DMS79 (cell line): ENCODE measurements at regions not wholly inside any gene's neighbourhood (a gene's known extent, or its start where the extent isn't known, plus 50 kb on each side); places are given as distances from the start of the nearest gene placed in this dataset.
"Not testable (repeated sequence)": the region's sequence is repeated elsewhere in the genome, so short reads cannot be mapped to it uniquely, and the experiment has no call there.

Experiments
- DNase-seq: peaks from one replicate; lab custom pipeline; 2025; lab: John Stamatoyannopoulos, UW

DNA sequence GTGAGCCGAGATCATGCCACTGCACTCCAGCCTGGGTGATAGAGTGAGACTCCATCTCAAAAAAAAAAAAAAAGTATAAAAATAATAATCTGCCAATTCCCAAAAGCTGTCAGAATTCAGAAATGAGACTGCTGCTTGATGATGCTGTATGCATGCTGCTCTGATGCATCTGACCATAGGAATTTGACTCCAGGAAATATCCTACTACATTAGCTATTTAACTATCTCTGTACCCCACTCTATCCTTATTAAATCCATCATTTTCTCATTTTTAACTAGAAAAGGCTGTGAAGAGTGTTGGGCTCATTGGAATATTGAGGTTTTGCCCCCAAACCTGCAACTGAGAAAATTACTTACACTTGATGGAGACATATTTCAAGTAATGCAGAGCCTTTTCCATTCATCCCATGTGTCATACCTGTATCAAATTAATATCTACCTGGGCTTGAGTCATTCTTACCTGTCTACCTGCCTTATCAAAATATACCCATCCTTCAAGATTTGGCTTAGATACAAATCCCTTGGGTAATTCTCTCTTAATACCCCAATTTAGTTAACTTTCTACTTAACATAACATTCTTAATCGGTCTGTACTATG is 135.2 kb upstream of the PREP start:
- no peak for DNase-seq

DNA sequence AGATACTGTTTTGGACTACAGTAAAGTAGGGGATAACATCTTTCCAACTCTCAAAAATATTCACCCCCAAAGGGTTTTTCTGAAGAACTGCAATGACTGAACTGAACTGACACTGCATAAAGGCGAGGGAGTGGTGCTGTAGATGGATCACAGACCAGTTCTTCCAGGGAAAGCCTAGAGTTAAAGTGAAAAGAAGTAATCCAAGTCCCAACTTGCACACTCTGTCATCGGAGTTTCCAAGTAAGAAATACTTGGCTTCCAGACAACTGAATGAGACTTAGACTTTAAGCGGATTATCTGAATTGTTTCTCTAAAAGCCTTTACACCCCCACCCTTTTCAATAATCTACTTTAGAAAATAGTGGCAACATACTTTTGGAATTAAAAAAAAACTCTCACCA is 134.1 kb upstream of the PREP start:
- DNase-seq = no peak

DNA sequence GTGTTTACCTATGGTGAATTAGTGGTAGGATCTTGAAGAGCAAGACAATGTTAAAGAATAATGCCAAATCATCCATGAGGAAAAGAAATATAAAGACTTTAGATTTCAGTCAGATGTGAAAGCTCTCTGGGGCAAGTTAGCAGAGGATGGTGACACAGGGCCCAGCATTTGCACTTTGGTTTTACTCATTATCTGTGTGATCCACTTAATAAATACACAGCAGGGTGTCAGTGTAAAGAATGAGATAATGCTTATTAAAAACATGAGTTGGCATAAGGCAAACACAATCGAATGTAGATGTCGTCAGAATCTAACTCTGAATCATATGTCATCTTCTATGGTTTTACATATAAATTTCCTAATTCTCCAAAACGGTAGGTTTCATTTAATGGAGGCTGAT is 130.4 kb upstream of the PREP start:
- no peak for DNase-seq

DNA sequence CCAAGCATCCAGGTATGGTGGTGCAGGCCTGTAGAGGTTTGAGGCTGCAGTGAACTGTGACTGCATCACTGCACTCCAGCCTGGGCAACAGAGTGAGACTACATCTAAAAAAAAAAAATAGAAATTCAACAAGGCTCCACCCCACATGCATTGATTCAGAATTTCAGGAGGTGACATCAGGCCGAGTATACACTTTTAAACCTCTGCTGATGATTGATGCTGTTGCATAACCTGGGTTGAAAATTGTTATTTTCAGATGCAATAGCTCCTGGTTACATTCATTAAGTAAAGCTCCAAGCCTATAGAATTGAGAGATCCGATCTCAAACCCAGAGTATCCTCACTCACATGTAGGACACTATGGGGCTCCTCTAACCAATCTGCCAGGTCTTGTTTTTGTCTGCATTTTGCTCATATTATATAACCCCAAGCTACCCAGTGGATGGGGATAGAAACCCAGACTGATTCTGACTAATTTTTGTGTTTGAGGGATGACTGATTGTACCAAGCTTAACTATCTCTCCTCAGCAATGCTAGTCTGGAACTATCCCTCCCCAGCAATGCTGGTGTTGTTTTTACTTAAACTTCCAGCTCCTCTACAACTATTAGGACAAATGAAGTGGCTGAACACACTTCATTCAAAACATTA is 123.5 kb upstream of the PREP start:
- DNase-seq = no peak

DNA sequence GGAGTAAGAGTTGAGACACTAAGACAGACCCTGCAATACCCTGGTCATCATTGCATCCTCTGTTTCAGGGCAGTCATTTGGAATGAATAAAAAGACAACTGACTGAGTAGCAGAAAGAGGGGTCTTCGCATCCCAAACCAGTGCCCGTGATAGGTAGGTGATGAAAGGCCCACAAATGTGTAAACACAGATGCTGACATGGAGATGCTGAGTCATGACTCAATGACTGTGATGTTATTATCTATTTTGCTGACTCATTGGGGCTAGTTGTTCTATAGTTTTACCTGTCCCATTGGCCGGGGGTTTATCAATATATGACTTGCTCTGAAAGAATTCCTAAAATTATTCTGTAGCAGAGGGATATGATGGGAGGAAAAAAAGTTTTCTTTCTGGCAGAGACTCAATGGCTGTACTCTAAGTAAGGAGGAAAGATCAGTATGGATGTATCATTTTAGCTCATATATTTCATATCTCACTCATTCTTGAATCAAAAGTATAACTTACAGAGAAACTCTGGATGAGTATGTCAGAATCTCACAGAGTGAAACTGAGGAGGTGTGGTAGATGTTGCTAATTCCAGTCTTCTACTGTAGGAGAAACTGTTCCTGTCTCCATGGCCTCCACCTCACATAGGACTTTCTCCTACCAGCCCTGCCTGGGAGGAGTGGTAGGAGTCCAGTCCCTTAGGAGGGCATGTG is 119.9 kb upstream of the PREP start:
- DNase-seq = no peak

DNA sequence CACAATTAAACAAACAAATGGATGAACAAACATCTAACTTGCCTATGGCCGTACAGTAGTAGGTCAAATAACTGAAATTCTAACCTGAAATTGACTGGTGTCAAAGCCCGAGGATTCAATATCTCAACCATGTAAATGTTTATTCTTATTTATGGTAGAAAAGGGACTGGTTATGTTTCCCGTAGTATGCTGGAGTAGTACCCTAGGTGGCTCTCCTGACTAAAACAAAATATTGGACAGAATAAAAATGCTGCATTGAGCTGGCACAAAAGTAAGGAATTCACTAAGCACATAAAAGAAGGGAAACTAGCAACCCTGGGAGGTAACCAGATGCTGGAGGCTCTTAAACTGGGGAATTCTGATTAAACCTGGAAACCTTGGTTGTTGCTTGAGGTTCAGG is 117.1 kb upstream of the PREP start:
- no peak for DNase-seq

DNA sequence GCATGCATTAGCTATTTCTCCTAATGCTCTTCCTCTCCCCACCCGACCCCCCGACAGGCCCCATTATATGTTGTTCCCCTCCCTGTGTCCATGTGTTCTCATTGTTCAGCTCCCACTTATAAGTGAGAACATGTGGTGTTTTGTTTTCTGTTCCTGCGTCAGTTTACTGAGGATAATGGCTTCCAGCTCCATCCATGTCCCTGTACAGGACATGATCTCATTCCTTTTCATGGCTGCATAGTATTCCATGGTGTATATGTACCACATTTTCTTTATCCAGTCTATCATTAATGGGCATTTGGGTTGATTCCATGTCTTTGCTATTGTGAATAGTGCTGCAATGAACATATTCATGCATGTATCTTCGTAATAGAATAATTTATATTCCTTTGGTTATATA is 116.1 kb upstream of the PREP start:
- not testable (repeated sequence) for DNase-seq

DNA sequence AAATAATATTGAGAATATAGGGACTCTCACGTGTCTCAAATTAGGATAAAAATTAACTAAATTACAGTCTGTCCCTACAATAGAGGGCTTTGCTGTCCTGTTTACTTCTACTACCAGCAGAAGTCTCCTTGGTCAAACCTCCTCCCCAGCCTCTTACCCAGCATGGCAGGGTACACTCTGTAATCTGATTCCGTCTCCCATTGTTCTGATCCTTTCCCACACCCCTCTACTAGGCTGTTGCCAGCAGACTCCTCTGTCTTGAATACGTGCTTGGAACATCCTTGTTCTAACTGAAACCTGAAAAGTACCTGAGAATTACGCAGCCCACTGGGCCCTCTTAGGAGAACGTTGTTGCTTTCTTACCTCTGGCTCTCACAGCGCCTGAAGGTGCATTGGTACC is 112.2 kb upstream of the PREP start:
- no peak for DNase-seq

DNA sequence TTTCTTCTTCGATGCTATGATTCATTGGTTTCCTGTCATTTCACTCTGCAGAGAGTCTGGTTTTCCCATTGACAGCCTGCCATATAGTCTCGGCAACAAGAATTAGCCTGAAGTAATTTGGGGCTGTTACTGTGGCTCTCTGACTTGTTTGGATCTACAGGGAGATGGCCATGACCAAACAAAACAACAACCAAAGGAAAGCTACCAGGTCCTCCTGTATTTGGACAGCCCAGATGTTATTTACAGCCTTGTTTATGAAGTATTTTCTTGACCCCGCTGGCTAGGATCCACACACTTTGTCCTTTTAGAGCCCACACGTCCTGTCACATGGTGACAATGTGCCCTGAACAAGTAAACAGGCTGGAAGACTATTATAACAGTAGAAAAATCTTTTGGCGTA is 111.4 kb upstream of the PREP start:
- DNase-seq = no peak

DNA sequence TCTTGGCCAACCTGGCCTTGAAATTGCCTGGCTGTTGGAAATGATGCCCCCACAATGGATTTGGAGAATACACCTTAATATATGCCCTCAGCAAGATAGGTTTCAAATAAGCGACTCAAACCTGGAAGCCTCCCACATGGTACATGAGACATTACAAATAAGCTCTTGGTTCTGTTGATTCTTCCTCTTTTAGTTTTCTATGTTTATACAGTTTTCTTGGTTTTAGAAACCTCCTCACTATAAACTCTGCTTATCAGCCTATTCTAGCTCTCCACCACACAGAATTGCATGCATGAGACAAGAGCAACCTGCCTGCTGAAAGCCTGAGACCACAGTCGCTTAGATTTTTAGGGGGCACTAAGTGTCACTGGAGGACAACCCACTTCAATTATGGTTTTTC is 108.8 kb upstream of the PREP start:
- DNase-seq = no peak

DNA sequence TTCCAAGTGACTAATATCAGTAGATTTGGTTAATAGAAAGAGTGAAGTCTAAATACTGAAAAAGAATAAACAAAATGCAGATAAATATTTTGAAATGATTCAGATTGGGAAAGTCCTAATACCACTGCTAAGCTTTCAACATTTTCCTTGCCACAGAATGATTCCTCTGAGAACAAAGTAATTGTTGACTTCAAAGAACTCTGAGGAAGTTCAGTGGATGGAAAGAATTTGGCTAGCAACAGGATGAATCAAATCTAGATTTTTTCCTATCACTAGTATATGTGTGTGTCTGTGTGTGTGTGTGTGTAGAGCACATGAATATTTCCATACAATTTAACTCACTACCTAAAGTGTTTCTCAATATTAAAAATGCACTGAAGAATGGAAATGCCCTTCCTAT is 107.9 kb upstream of the PREP start:
- DNase-seq = no peak

DNA sequence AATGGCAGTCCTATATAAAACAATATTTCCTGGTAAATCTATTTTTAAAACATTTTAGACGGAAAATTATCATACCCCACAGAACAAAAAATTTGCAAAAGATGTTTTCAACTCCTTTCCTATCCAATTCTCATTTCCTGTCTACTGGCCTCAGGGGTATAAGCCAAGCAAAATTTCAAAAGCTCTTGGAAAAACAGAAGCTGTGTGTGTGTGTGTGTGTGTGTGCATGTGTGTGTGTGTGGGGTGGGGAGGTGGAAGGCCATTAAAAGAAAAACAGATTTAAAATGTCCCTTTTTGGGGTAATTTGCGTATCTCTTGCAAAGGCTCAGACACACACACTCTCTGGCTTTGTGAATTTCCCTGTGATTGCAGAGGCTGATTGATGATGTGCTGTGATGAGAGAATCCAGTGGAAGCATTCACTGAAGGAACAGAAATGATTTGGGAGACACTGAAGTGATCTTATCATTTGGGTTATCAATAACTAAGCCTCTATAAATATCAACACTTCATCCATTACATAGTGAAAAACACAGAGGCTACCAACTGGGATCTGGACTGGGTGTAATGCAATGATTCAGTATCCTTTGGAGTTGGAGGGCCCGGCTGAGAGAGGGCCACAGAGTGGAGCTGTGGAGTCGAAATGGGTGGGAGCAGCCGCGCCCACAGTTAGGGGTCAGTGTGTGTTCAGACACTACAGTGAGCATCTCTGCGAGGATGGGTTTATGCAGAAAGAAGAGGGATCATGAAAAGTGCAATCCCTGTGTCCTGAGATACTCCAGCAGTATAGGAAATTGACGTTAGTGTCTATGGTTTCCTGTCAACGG is 106.8 kb upstream of the PREP start:
- DNase-seq = no peak

DNA sequence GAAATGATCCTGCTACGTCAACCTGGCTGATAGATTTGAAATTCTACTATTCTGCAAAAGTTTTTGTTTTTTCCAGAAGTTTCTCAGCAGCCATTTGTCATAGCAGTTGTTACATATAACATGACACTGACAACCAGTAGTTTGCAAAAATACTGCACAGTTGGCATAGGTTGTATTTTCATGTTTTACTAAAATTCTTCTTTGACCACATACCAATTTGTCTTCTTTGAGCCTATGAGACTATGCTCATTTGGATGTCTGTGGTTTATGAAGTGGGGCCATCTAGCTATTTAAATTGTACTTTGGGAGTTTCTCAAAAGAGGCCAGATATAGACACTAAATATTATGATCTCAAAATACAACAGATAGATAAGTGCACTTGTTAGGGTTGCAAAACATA is 104.9 kb upstream of the PREP start:
- no peak for DNase-seq

DNA sequence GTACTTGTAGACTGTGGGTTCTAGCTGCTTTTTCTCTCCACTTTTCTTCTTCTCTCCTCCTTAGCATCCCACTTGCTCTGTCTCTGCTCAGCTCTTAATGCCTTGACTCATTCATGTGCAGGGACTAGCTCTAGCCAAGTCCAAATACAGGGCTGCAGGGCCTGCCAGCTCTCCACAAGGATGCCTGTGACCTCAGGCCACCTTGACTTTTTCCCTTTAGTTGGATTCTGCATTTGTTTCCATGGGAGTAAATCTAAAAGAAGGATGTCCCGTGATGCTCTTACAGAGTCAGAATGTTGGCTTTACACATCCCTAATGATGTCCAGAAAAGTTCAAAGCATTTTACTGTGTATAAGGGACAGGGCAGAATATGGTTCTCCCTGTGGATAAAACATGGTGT is 101.8 kb upstream of the PREP start:
- no peak for DNase-seq

DNA sequence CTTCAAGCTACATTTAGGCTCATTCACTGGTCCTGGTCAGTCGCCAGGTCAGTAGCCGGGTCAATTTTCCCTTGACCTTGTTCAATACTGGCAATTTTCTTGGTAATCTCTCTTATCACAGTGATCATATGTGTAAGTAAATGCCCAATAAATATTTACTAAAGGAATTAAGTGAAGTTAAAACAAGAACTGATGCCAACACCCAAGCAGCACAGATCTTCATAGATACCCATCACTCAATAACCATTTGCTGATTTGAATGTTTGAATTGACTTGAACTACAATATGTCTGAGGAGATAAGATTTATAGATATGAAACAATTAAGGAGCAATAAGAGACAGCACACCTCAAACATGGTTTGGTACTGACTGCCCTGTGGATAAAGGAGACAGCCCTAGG is 100.8 kb upstream of the PREP start:
- no peak for DNase-seq

DNA sequence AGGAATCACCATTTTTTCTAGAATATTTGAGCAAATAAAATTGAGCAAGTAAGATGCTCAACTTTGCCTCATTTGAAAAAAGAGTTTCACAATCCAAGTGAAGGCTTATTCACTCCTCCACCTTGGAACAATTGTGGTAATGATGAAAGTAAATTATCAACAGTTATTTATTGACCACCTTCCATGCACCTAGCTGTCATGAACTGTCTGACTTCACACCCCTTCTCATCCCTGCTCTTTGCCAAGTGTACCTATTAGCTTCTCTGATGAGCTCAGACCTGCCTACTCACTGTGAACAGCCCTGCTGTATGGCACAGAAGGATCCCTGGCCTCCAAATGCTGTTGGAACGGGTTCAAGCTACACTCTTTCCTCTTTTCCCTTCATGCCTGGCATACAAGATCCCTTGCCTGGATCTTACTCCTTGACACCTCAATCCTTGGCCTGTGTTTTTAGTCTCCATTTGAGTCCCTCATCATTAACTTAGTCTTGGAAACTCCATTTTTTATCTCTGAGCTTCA is 99.0 kb upstream of the PREP start:
- no peak for DNase-seq

DNA sequence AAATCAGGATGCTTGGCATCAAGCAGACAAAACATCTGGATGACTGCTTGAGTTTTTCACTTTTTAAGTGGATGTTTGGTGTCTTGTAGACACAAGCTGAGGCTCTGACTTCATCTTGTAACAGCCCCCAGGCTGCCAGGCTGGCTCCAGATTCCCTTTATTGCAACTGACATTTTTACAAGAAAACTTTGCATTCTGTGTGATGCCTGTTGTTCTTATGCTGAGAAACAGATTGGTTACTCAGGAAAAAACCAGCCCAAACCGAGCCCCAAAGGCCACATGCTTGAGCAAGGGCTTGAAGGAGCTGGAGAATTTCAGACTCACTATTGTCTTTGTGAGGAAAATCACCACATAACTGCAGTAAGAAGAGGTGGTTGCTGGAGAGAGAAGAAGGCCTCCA is 98.4 kb upstream of the PREP start:
- DNase-seq = no peak

DNA sequence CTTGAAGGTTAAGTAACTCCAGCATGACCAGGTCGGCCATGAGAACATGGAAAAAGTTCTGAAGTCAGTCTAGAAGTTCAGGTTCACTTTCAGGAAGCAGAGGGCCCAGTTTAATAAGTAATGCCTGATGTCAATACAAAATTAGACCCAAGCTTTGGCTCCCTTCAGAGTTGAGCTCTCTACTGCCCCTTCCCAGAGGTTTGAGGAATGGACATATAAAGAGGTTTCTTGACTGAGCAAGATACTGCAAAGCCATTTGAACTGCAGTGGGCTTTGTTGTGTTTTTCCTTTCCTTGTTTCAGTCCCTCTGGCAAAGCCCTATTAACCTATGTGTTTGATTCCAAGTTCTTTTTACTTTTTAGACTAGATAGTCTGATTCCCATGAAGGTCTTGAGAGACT is 97.8 kb upstream of the PREP start:
- DNase-seq = no peak

DNA sequence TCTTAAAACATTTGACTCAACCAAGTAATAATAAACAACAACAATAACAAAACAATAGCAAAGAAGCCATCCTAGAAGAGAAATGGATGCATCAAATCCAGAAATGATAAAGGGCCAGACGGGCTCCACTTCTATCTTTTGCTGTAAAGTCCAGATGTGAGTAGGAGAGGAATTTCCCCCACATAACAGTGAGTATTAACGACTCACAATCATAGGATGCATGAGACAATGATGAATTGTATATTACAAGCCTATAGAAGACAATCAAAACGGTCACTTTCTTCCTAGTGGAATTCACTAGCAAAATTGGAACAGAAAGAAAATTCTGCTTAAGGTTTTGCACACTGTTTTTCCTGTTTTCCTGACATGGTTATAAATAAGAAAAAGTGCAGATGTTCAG is 97.0 kb upstream of the PREP start:
- no peak for DNase-seq

DNA sequence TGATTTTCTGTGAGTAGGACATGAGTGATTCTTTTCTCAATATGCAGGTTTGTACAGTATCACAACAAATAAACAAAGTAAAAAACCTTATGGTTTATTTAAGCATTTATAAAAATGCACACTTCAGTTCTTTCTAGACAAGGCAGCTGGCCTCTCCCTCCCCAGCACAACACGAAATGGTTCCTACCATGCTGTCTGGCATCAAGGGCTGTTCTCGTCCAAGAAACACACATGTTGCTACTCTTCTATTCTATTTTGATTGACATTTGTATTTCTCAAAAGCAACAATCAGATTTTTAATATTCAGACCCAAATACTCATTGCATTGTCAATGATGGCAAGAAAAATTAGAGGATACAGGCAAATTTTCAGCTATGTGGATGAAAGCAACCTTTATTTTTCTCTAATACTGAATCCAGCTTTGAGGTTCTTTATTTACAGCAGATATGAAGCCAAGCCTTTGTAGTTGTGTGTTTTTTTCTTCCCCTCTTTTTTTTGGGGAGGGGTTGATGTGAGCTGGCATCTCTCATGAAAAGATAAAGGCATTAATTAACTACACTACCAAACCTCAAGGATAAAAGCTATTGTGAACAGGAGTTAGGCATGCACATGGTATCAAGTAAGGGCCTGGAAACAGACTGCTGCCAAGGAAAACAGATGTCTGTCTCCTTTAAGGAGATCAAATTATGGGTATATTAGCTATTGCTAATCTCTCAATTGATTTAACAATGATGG is 96.4 kb upstream of the PREP start:
- no peak for DNase-seq

DNA sequence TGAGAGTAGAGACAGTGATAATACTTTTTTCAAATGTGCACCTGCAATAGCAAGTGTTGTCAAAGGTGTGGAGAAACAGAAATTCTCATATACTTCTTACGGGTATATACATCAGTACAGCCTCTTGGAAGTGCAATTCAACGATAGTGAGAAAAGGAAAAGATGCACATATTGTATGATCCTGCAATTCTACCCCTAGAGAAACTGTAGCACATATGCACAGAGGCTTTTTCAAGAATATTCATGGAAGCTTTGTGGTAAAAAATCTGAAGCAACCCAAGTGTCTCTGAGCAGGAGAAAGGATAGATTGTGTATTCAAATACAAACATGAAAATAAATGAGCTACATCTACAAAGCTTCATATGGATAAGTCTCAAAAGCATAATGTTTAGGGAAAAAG is 94.7 kb upstream of the PREP start:
- DNase-seq = no peak

DNA sequence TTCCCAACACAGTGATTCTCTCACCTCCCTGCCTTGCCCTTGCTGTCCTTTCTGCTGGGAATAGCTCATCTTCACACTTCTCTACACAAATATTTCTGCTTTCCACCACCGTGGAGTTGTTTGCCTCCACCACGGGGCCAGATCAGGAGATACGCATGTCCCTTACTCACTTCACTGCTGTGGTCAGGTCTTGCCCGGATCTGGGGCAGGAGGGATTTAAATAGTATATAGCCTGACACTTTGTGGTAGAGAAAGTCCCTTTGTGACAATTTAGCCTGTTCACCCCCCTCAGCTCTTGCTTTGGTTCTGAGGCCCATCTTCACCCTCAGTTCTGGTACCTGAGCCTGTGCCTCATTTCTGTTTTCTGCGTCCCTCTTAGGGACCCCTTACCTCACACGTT is 92.6 kb upstream of the PREP start:
- DNase-seq = no peak
